Stimulated activated CD8-positive, alpha-beta memory T cell treated with anti-CD3 and anti-CD28 coated beads, Interleukin-7, amount 100 ng/mL, for 48 hours (primary cell): ENCODE measurements at regions not wholly inside any gene's neighbourhood (a gene's known extent, or its start where the extent isn't known, plus 50 kb on each side); places are given as distances from the start of the nearest gene placed in this dataset.
"Not testable (repeated sequence)": the region's sequence is repeated elsewhere in the genome, so short reads cannot be mapped to it uniquely, and the experiment has no call there.

Experiments used
- DNase-seq, 2 donors: peaks; one replicate each; pipeline ENCODE4 v3.0.0-alpha.2; 2020; ENCODE audit warnings: low read depth in 1 of 2; ENCODE audit errors: extremely low read depth in 1 of 2

GRCh38 chr5:36521838-36522745, 84.3 kb upstream of the SLC1A3 start:
- DNase-seq = no peak

DNA sequence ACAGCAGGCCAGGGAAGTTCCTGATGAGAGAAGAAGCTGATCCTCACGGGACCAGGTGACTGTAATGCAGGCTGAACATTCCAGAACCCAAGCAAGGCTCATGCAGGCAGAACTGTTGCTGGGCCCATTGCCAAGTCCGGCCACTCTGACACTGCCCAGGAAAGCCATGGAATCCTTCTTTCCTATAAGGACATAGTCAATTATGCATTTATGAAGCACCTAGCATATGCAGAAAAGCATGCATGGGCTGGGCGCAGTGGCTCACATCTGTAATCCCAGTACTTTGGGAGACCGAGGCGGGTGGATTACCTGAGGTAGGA, 83.7 kb upstream of the SLC1A3 start:
- DNase-seq = no peak

- DNase-seq = no peak
Observed at GRCh38 chr5:36523450-36523849, 83.0 kb upstream of the SLC1A3 start.

DNA sequence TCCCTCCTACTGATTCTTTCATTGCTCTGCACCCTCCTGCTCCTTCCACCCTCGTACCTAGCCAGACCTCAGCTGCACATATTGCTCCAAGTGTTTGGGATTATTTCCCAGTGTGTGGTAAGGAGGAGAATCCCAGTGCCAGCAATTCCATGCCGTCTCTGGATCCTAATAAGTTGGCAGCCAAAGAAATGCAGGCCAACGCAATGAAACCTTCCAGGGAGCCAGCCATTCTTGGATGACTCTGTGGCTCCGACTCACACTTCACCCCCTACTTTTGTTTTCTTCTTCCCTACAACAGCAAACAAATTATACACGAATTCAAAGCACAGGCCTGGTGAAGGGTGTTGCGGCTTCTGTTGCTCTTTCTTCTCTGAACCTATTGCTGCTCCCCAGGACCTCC, 82.5 kb upstream of the SLC1A3 start:
- DNase-seq = no peak

DNA sequence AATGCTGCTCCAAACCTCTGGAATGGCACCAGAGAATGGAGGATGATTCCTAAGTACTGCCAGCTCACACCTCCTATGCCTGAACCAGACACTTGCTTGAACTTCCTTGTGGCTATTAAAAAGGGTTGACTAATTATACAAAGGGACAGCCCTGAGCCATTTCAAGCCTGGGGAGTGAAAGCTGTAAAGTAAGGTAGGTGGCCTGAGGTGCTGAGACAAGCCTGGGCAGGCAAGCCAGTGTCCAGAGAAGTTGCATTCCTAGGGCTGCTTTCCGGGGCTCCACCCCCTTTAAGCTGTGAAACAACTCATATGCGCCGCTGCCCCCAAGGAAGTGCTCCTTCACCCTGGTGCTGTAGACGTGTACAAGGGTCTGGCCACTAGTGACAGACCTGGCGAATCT, 79.9 kb upstream of the SLC1A3 start:
- DNase-seq = no peak

- no peak for DNase-seq
Observed at GRCh38 chr5:36528588-36528987, 77.8 kb upstream of the SLC1A3 start.

DNA sequence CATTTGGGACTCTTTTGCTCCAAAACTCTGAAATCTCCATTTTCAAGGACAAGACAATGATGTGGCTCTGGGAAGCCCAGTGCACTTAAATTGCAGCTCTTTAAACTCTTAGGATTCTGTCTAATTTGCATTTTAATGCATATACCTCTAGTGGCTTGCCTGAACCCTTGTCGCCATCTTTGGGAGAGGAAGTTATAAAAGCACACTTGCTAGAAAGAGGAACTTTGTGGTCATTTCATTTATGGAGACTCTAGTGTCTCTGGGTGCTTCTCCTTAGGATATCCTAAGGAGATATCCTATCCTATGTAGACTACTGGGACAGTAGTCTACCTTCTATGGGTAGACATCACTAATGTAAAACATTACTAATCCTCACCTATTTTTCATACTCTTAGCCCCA, 77.3 kb upstream of the SLC1A3 start:
- DNase-seq = no peak

DNA sequence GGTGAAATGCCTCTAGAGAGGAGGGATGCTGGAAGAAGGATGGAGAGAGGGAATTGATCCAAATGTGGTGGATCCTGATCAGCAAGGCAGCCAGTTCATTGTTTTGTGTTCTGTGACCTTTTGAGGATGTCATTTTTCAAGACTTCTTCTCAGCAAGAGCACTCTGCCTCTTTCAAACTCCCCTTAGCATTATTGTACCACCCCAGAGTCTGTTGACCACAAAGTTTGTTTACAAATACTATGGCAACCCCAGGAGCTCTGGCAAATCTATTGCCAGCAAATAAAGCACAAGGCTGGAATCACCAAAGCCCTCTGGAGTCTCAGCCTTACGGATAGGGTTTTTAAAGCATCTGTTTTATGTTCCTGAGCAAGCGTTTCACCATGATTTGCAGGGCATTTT, 76.2 kb upstream of the SLC1A3 start:
- no peak for DNase-seq

DNA sequence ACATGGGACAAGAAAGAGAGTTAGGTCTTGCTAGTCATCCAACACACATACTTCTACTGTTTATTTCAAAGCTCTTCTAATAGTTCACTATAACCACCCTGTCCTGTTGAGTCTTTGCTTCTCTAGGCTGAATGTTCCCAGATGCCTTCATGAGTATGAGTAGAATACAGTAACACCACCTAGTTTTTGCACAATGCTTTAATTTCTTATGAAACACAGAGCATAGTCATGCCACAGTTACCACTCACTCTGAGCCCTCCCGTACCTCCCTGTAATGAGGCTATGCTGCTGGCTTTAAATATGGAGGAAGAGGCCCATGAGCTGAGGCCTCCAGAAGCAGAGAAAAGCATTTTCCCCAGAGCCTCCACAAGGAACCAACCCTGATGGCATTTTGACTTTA, 75.0 kb upstream of the SLC1A3 start:
- no peak for DNase-seq

- no peak for DNase-seq
Observed at GRCh38 chr5:36535378-36535777, 71.0 kb upstream of the SLC1A3 start.

DNA sequence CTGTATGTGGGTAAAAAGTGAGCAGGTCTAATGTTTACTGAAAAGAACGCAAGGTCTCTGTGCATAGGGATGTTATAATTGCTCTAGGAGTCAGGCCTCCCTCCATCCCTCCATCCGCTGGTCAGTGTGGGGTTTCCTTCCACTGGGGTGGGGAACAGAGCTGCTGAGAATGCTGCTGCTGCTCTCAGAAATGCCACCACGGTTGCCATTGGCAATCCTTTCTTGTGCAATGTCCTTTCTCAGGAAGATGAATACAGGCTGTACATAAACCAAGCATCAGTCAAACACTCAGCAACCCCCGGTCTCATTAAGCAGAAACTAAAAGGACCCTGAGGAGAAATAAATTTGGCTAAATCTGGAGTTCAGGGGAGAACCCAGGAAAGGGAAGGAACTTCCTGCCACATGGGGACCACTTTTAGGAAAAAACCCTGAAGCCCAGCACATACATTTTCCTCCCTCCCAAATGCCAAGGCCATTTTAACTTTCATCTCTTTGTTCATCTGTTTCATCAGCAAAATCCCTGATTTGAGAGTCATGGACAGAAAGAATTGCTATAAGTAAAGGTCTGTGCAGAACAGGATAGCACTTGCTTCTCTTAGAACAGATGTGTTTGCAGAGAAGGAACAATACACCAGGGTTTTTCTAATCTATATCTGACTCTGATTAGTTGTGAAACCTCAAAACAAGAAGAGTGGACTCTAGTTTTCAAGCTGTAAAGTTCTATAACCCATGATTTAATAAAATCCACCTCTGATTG, 70.4 kb upstream of the SLC1A3 start:
- no peak for DNase-seq

DNA sequence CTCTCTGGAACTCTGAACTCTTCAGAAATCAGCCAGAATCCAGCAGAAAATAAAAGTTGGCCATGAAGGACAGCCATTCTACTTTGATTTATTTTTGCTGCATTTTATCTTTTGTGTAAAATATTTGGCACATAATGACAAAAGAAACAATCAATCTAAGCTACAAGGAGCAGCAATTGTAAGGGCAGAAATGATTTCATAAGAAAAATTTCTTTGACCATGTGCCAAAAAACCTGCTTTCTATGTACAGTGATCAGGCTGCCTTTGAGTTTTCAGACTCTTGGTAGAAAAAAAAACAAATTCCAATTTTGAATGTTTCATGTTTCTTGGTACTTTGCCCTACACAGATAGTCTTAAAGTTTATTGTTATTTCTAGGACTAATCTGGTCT, 69.8 kb upstream of the SLC1A3 start:
- no peak for DNase-seq

GRCh38 chr5:36537724-36538123, 68.7 kb upstream of the SLC1A3 start:
- DNase-seq = no peak

GRCh38 chr5:36552651-36553393, 53.6 kb upstream of the SLC1A3 start:
- no peak for DNase-seq

GRCh38 chr5:36555035-36555434, 51.4 kb upstream of the SLC1A3 start:
- DNase-seq = not testable (repeated sequence)
